ENCODE measurements at regions not wholly inside any gene's neighbourhood (a gene's known extent, or its start where the extent isn't known, plus 50 kb on each side); places are given as distances from the start of the nearest gene placed in this dataset.

DNA sequence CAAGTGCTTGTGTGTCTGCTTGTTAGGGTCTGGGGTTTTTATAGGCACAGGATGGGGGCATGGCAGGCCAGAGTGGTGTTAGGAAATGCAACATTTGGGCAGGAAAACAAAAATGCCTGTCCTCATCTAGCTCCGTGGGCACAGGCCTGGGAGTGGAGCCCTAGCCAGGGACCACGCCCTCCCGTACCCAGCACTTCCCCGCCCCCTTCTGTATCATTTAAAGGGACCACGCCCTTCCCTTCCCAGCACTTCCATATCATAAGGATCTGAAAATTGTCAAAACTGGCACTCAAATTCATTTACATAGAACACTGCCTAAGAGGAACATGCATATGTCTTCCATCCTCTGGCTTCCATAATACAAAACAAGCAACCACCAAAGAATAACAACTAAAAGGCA, 185.8 kb downstream of the B3GLCT start:
- TF ChIP-seq, protein P1, sequence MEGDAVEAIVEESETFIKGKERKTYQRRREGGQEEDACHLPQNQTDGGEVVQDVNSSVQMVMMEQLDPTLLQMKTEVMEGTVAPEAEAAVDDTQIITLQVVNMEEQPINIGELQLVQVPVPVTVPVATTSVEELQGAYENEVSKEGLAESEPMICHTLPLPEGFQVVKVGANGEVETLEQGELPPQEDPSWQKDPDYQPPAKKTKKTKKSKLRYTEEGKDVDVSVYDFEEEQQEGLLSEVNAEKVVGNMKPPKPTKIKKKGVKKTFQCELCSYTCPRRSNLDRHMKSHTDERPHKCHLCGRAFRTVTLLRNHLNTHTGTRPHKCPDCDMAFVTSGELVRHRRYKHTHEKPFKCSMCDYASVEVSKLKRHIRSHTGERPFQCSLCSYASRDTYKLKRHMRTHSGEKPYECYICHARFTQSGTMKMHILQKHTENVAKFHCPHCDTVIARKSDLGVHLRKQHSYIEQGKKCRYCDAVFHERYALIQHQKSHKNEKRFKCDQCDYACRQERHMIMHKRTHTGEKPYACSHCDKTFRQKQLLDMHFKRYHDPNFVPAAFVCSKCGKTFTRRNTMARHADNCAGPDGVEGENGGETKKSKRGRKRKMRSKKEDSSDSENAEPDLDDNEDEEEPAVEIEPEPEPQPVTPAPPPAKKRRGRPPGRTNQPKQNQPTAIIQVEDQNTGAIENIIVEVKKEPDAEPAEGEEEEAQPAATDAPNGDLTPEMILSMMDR (IDR thresholded peaks at IDR 0.05), result no peak
- no peak for TF ChIP-seq ZFX (IDR thresholded peaks at IDR 0.05; ENCODE audit: borderline replicate concordance)

All from 22Rv1 (cell line).